Retinal pigment epithelial cell (primary cell): ENCODE measurements at regions not wholly inside any gene's neighbourhood (a gene's known extent, or its start where the extent isn't known, plus 50 kb on each side); places are given as distances from the start of the nearest gene placed in this dataset.

Experiments used
- DNase-seq: peaks from one replicate; pipeline ENCODE4 v3.0.0-alpha.2; 2010; ENCODE audit warnings: low read depth
- H3K4me3 ChIP-seq: 2 replicates; pipeline ENCODE4 v1.5.1; 2011; ENCODE audit warnings: mild to moderate bottlenecking, low read length, control low read depth, moderate library complexity
- CTCF ChIP-seq: conservative IDR thresholded peaks from 2 replicates; pipeline ENCODE4 v1.5.1; 2011; ENCODE audit warnings: low read depth, low read length, control low read depth, inconsistent platforms

GRCh38 chrX:124250835-124251437 lies 81.5 kb upstream of the TEX13D start:
- H3K4me3 ChIP-seq: no peak overlapping the region

DNA sequence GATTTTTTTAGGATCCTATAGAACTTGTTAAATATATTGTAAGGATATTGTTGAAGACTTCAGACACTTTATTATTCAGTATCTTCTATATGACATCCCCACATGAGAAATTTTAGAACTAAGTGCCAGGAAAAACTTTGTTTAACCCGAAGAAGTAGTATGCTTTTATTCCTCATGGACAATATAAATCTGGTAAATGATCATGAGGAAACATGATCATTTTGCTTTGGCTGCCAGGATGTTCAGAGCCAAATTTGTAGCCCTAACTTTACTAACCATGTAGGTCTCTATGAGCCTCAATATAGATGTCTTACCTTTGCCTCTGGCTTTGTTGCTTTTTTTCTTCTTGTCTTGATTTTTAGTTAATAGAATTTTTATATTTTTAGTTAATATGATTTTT lies 77.8 kb upstream of the TEX13D start:
- no peak overlapping the region for H3K4me3 ChIP-seq
- no peak for TF ChIP-seq CTCF
- DNase-seq: no peak

More at GRCh38 chrX:124250835-124251437, 81.5 kb upstream of the TEX13D start:
- no peak for TF ChIP-seq CTCF
- DNase-seq: no peak

DNA sequence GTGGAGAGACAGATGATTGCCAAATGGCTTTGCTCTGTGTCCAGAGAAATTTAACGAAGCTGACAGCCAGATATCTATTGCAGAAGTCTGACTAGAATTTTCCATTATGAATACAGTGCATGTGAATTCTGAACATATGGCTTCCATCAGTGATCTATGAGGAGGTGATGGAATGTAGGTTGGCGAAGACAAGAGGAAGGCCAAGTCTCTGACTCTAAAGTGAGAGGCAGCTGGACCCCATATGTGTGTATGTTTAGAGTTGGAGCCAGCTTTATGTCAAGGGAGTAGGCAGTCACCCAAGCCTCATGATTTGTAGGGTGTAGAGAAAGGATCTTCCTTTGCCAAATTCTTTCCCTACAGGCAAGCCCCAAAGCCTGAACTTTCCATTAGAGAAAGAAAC lies 76.2 kb upstream of the TEX13D start:
- no peak for DNase-seq
- TF ChIP-seq CTCF: no peak
- no peak overlapping the region for H3K4me3 ChIP-seq

- no peak overlapping the region for H3K4me3 ChIP-seq
- no peak for TF ChIP-seq CTCF
- no peak for DNase-seq
These were observed 75.7 kb upstream of the TEX13D start for GRCh38 chrX:124256629-124257380.

GRCh38 chrX:124257924-124258702 lies 74.3 kb upstream of the TEX13D start:
- TF ChIP-seq CTCF: no peak
- no peak for DNase-seq
- H3K4me3 ChIP-seq: no peak overlapping the region

DNA sequence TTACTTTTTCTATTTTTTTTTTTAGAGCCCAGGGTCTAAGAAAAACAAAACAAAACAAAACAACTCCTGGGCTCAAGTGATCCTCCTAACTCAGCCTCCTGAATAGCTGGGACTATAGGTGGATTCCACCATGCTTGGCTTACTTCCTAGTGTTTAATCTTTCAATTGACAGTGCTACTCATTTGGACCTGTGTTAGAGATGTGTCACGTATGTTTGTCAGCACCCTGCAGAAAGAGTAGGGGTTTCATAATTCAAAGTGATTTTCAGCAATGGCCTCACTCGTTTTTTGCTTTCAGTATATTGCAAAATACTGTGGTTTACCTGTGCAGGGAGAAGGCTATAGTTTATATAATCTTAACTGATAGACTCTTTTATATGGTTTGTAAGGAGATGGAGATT lies 71.6 kb upstream of the TEX13D start:
- no peak for TF ChIP-seq CTCF
- DNase-seq: no peak
- H3K4me3 ChIP-seq: no peak overlapping the region
